Esophagus muscularis mucosa (tissue), 4 donors: ENCODE measurements at regions not wholly inside any gene's neighbourhood (a gene's known extent, or its start where the extent isn't known, plus 50 kb on each side); places are given as distances from the start of the nearest gene placed in this dataset.

Experiments used
- DNase-seq: peaks from one replicate; pipeline ENCODE4 v3.0.0-alpha.2; 2017; ENCODE audit errors: extremely low spot score
- H3K27ac ChIP-seq, 4 donors: fragments of 200-600 bp; sonication (generic); replicated peaks in 1 of 4; 1 replicate in 3 of 4; 2 replicates in 1 of 4; pipeline ENCODE4 v1.5.1; 2016 to 2019; ENCODE audit warnings: mild to moderate bottlenecking in 1 of 4
- H3K27me3 ChIP-seq, 4 donors: fragments of 200-600 bp; sonication (generic); one replicate each; pipeline versions ENCODE4 v1.5.1 to v1.6.0; 2016 to 2019
- H3K36me3 ChIP-seq, 4 donors: fragments of 200-600 bp; sonication (generic); one replicate each; pipeline ENCODE4 v1.5.1; 2016 to 2019
- H3K4me1 ChIP-seq, 4 donors: fragments of 200-600 bp; sonication (generic); one replicate each; pipeline ENCODE4 v1.5.1; 2016 to 2019
- H3K4me3 ChIP-seq, 4 donors: fragments of 200-600 bp; sonication (generic); 1 replicate in 2 of 4; 2 replicates in 2 of 4; pipeline ENCODE4 v1.5.1; 2016 to 2019; ENCODE audit warnings: mild to moderate bottlenecking in 4 of 4, moderate library complexity in 1 of 4
- H3K9me3 ChIP-seq, 4 donors: fragments of 200-600 bp; sonication (generic); 1 replicate in 3 of 4; 2 replicates in 1 of 4; pipeline ENCODE4 v1.5.1; 2016 to 2019
- EP300 ChIP-seq: sonication (generic); formaldehyde crosslinking; IDR thresholded peaks from one replicate; pipeline ENCODE4 v1.6.1; 2017; ENCODE audit warnings: antibody characterized with exemption
- POLR2A ChIP-seq: fragments of 450-650 bp; IDR thresholded peaks from one replicate; pipeline ENCODE4 v1.6.1; 2017; ENCODE audit warnings: antibody characterized with exemption, moderate library complexity, mild to moderate bottlenecking, low read depth
- POLR2AphosphoS5 ChIP-seq, 2 donors: sonication (generic); formaldehyde crosslinking; IDR thresholded peaks; one replicate each; pipeline ENCODE4 v1.6.1; 2017; ENCODE audit warnings: antibody characterized with exemption in 2 of 2
- WGBS: methylation state at CpG from one replicate; pipeline ENCODE4 v1.1.5; 2018; 5-methylcytosine and 5-hydroxymethylcytosine counted together
- intact Hi-C: fragments of 100-400 bp; cut with DNase I; formaldehyde crosslinking; loops from one replicate; pipeline ENCODE4 v1.15.1; 2023
- TF ChIP-seq, protein P1 (sequence below), 3 experiments: fragments of 200-600 bp in 2 of 3; fragments of 450-650 bp in 1 of 3; sonication (generic) in 2 of 3; IDR thresholded peaks; one replicate each; pipeline ENCODE4 v1.5.1; 2017 to 2019; ENCODE audit warnings: antibody characterized with exemption in 3 of 3, mild to moderate bottlenecking in 2 of 3, moderate library complexity in 1 of 3

DNA sequence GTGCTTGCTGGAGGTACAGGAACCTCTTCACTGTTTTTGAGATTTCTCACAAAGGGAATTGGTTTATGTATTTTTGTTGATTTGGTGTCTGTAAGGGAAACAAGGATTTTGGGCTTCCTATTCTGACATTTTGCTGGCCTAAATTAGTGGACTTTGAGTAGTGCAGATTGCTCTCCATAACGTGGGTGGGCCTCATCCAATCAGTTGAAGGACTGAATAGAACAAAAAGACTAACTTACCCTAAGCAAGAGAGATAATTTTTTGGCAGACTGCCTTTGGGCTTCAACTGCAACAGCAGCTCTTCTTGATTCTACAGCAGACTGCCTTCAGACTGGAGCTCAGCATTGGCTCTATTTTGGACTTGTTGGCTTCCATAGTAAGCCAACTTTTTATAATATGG is 93.2 kb downstream of the MSX2 start:
- intact Hi-C loops = no loop called here
- 60% methylated on average over 1 of the region's 1 CpG for WGBS
- no peaks in the 10 kb centered on the region for H3K36me3 ChIP-seq
- peaks cover 0 to 5% (median 0%) of the 10 kb centered on the region in 4 donors for H3K9me3 ChIP-seq
- TF ChIP-seq POLR2A = no peak
- TF ChIP-seq, protein P1, sequence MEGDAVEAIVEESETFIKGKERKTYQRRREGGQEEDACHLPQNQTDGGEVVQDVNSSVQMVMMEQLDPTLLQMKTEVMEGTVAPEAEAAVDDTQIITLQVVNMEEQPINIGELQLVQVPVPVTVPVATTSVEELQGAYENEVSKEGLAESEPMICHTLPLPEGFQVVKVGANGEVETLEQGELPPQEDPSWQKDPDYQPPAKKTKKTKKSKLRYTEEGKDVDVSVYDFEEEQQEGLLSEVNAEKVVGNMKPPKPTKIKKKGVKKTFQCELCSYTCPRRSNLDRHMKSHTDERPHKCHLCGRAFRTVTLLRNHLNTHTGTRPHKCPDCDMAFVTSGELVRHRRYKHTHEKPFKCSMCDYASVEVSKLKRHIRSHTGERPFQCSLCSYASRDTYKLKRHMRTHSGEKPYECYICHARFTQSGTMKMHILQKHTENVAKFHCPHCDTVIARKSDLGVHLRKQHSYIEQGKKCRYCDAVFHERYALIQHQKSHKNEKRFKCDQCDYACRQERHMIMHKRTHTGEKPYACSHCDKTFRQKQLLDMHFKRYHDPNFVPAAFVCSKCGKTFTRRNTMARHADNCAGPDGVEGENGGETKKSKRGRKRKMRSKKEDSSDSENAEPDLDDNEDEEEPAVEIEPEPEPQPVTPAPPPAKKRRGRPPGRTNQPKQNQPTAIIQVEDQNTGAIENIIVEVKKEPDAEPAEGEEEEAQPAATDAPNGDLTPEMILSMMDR (IDR thresholded peaks at IDR 0.05) = no peak
- TF ChIP-seq POLR2AphosphoS5 (IDR thresholded peaks at IDR 0.05) = no peak
- no peak for TF ChIP-seq EP300
- H3K27me3 ChIP-seq = no peaks in the 10 kb centered on the region
- no peak overlapping the region for H3K4me3 ChIP-seq
- H3K4me1 ChIP-seq = no peaks in the 10 kb centered on the region
- no peak for DNase-seq
- H3K27ac ChIP-seq = no peak overlapping the region

DNA sequence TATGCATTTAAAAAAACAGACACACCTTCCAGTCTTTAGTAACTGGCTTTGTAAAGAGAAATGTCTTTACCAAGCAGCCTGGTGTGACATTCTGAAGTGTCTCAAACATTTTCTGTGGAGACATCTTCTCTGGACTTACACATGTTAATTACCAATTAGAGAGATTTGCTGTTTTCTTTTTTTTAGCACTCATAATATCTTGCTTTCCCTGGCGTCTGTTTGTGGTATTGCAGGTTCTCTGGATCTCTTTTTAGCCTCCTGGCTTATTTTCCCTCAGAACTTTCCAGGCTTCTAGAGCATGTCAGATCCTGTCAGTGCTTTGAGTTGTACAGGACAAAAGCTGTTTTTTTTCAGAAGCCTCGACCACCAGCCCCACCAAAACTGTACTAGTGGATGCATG is 92.5 kb downstream of the MSX2 start:
- Histone ChIP-seq H3K27me3 (no peaks in the 10 kb centered on the region), H3K4me3 (no peak overlapping the region), H3K9me3 (peaks cover 0 to 5% (median 0%) of the 10 kb centered on the region in 4 donors), H3K36me3 (no peaks in the 10 kb centered on the region), H3K4me1 (no peaks in the 10 kb centered on the region), H3K27ac (no peak overlapping the region)
- intact Hi-C loops = no loop called here
- TF ChIP-seq, protein P1 (IDR thresholded peaks at IDR 0.05) = peak in 2 of 3 experiments; percentile 7 to 9
- no peak for TF ChIP-seq POLR2AphosphoS5 (IDR thresholded peaks at IDR 0.05)
- no peak for DNase-seq
- WGBS = 44% methylated on average over 2 of the region's 2 CpGs

DNA sequence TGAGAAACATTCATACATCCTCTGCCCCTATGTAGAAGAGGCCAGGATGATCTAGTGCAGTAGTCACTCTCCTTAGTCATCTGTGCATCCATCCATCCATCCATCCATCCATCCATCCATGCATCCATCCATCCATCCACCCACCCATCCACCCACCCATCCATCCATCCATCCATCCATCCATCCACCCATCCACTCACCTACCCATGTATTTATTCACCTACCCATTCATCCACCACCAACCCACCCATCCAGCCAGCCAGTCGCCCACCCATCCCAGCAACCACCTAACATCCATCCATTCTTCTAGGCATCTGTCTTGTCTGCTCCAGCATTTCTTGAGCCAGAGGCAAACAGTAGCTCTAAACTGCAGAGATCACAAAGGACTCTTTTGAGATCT is 87.1 kb downstream of the MSX2 start:
- intact Hi-C loops = no loop called here
- TF ChIP-seq EP300 = no peak
- TF ChIP-seq, protein P1 (IDR thresholded peaks at IDR 0.05) = no peak
- TF ChIP-seq POLR2A = no peak
- TF ChIP-seq POLR2AphosphoS5 (IDR thresholded peaks at IDR 0.05) = no peak
- Histone ChIP-seq H3K27ac (no peak overlapping the region), H3K4me3 (no peak overlapping the region), H3K9me3 (peaks cover 0 to 5% (median 0%) of the 10 kb centered on the region in 4 donors), H3K4me1 (peaks cover 0 to 9% (median 7%) of the 10 kb centered on the region in 4 donors), H3K36me3 (no peaks in the 10 kb centered on the region), H3K27me3 (no peaks in the 10 kb centered on the region)
- DNase-seq = no peak
- WGBS = 89% methylated on average over 1 of the region's 1 CpG

GRCh38 chr5:174810796-174811195 is 86.4 kb downstream of the MSX2 start:
- H3K9me3 ChIP-seq = peaks cover 0 to 3% (median 0%) of the 10 kb centered on the region in 4 donors
- H3K27ac ChIP-seq = no peak overlapping the region
- WGBS = 91% methylated on average over 2 of the region's 2 CpGs
- DNase-seq = no peak
- intact Hi-C loops = no loop called here
- H3K4me1 ChIP-seq = peaks cover 0 to 9% (median 7%) of the 10 kb centered on the region in 4 donors
- TF ChIP-seq EP300 (no peak), POLR2AphosphoS5 (IDR thresholded peaks at IDR 0.05) (no peak), POLR2A (no peak)
- TF ChIP-seq, protein P1 (IDR thresholded peaks at IDR 0.05) = no peak
- H3K36me3 ChIP-seq = no peaks in the 10 kb centered on the region
- no peak overlapping the region for H3K4me3 ChIP-seq
- H3K27me3 ChIP-seq = no peaks in the 10 kb centered on the region

DNA sequence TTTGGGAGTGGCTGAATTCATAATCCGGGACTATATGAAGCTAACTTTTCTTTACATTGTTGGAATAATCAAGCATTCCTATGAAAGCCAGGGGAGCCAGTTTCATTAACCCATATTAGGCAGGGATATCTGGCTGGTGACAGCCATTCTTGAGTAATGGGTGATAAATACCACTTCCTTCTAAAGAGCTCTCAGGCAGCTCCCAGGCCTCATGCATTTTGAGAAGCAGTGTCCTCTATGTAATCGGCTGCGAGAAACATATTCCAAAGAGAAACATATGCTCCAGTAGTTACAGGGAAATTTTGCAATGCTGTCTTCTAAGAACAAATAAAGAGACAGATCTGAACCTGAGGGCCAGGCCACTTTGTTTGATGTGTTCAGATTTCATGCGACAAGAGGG is 83.1 kb downstream of the MSX2 start:
- Histone ChIP-seq H3K4me1 (peaks cover 0 to 9% (median 7%) of the 10 kb centered on the region in 4 donors), H3K27ac (peak overlapping the region in 3 of 4 donors; percentile 7 to 68 (median 59)), H3K36me3 (no peaks in the 10 kb centered on the region), H3K27me3 (no peaks in the 10 kb centered on the region), H3K9me3 (no peaks in the 10 kb centered on the region), H3K4me3 (no peak overlapping the region)
- TF ChIP-seq EP300 (no peak), POLR2AphosphoS5 (IDR thresholded peaks at IDR 0.05) (no peak), POLR2A (no peak)
- TF ChIP-seq, protein P1 (IDR thresholded peaks at IDR 0.05) = no peak
- intact Hi-C loops = no loop called here
- WGBS = 48% methylated on average over 4 of the region's 4 CpGs
- DNase-seq = peak; percentile 26
